GM10266 (cell line): ENCODE measurements at regions not wholly inside any gene's neighbourhood (a gene's known extent, or its start where the extent isn't known, plus 50 kb on each side); places are given as distances from the start of the nearest gene placed in this dataset.

Experiments
- DNase-seq: peaks from one replicate; pipeline ENCODE4 v3.0.0; 2012; ENCODE audit errors: extremely low spot score
- TF ChIP-seq, protein P1 (sequence below): IDR thresholded peaks from 2 replicates; pipeline ENCODE4 v1.5.1; 2012; ENCODE audit warnings: mild to moderate bottlenecking, low read depth; ENCODE audit not compliant: control insufficient read depth, insufficient read depth; ENCODE audit errors: missing control alignments

DNA sequence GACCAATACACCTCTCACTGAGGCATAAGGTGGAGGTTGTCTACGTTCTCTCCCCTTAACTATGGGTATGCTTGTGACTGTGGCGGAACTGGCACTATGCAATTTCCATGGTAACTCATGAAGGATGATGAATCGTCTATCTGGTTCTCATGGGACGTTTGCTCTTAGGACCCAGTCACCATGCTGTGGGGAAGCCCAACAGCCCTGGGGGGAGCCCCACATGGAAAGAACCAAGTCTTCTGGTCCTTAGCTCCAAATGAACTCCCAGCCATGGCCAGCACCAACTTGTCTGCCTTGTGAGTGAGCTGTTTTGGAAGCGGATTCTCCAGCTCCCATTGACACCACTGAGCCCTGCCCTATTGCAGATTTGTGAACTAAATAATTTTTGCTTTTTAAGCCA, 188.7 kb upstream of the S1PR3 start:
- DNase-seq = no peak

DNA sequence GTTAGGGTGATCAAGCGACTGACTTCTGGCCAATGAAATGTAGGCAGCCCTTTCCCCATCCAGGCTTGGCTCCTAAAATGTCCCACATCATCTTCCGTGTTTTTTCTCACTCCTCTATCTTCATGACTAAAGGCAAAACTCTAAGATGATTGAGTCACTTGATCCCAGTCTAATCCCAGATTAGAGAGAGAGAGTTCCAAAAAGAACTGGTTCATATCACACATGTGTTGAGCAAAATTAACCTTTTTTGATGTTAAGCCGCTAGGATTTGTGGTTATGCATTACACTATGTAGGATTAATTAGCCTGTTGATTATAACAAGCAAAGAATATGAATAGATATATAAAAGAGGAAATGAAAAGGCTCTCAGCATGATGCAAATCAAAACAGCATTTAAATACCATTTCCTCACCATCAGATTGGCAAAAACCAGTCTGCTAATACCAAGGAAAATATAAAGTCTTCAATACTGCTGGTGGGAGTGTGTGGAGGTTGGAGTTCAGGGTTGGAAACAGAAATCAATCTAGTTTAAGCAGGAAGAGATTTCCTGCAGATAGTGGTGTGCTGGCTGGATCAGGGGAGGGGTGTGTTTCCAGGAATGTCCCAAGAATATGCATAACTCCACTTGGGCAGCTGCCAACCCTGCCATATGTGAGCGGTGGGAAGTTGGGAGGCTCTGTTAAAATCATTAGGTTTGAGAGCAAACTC, 187.6 kb upstream of the S1PR3 start:
- TF ChIP-seq, protein P1, sequence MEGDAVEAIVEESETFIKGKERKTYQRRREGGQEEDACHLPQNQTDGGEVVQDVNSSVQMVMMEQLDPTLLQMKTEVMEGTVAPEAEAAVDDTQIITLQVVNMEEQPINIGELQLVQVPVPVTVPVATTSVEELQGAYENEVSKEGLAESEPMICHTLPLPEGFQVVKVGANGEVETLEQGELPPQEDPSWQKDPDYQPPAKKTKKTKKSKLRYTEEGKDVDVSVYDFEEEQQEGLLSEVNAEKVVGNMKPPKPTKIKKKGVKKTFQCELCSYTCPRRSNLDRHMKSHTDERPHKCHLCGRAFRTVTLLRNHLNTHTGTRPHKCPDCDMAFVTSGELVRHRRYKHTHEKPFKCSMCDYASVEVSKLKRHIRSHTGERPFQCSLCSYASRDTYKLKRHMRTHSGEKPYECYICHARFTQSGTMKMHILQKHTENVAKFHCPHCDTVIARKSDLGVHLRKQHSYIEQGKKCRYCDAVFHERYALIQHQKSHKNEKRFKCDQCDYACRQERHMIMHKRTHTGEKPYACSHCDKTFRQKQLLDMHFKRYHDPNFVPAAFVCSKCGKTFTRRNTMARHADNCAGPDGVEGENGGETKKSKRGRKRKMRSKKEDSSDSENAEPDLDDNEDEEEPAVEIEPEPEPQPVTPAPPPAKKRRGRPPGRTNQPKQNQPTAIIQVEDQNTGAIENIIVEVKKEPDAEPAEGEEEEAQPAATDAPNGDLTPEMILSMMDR = no peak
- no peak for DNase-seq

More for the DNA sequence above, 188.7 kb upstream of the S1PR3 start:
- TF ChIP-seq, protein P1 = no peak

DNA sequence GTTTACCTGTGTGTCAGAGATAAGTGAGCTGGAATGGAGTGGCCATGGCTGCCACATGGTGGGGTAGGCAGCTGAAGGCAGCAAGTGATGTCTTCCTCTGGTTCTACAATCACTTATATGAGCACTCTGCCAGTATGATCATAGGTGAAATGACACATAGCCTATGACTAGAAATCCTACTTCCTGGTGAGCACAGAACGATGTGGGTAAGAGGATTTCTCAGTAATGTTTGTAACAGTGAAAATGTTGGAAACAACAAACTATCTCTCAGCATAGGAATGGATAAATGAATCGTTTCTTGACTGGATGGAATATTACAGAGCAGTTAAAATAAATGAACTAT, 187.0 kb upstream of the S1PR3 start:
- no peak for DNase-seq
- TF ChIP-seq, protein P1 = no peak

DNA sequence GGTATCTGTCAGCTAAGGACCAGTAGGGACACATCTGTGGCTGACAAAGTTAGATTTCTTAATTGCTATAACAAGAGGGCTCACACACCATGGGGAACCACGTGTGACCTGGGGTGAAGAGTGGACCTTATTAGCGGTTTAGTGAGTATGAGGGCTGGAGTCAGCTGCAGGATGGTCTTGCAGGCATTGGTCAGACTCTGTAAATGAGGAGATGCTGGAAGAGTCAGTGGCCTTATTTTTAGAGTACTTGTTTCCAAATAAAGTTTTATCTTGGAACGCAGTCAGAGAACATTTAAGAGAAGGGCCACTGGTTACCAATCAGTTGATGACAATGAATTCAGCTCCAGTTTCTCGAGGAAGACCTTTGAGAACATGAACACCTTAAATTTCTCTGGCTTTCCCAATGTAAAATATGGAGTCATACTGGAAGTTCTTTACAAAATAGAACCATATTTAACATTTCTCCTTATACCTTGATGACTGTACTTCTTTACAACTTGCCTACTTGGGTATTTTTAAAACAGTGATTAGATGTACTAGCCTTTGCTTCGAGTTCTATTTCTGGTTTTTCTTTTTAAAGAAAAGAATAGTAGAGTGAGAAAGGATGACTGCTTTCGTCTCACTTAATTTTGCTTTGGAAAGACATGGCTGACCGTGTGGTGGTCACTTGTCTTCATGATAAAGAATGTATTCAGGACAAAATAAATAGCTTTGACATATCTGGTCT, 185.9 kb upstream of the S1PR3 start:
- TF ChIP-seq, protein P1 = no peak
- no peak for DNase-seq

DNA sequence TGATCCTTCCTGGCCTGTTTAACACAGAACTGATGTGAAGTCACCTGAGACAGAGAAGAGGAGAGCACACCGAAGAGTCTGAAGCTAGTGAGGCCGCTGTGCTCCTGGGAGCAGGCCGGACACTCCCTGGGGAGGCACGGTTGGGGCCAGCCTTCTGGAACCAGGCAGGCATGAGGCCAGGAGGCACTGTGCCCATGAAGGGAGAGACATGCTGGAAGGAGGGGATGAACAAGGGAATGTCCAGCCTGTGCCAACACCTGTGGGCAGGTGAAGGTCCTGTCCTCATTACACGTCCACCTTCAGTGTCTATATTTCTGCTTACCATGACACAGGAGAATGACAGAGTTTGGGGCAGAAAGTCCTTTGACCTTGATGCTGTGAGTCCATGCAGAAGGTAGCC, 183.8 kb upstream of the S1PR3 start:
- TF ChIP-seq, protein P1 = no peak
- no peak for DNase-seq

DNA sequence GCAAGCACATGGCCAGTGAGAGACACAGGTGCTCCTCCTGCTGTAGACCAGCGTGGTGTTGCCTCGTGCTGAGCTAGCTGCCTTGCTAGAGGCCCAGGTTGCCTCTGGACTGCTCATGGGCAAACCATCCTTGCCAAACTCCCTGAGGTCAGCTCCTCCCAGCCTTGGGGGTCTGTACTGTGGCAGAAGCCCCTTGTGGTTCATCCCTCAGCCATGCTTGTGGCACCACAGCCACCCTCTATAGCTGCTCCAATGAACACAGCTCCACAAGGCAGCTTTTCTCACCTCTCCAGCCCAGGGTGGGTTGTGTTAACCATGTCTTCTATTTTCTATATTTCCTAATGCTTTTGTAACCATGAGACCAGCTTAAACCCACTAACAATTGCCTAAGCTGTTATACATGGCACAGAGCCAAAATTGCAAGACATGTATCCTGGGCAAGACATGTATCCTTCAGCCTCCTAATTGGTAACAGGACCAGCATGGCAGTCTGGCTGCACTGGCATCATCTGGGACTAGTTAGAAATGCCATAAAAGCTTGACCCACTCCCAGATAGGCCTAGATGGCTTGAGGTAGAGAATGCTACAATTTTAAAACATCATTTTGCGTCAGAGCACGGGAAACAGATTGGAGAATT, 183.1 kb upstream of the S1PR3 start:
- no peak for DNase-seq
- TF ChIP-seq, protein P1 = no peak
